ENCODE measurements at regions not wholly inside any gene's neighbourhood (a gene's known extent, or its start where the extent isn't known, plus 50 kb on each side); places are given as distances from the start of the nearest gene placed in this dataset.
A peak's percentile ranks its signal among the peaks of the same experiment; 100 is the strongest.
"Not testable (repeated sequence)": the region's sequence is repeated elsewhere in the genome, so short reads cannot be mapped to it uniquely, and the experiment has no call there.

GRCh38 chr15:87563869-87564268 is 692.7 kb downstream of the NTRK3 start:
- DNase-seq (ENCODE audit: low read depth) = no peak
- no peak overlapping the region for H3K4me3 ChIP-seq (ENCODE audit: low read length)
- TF ChIP-seq, protein P1, sequence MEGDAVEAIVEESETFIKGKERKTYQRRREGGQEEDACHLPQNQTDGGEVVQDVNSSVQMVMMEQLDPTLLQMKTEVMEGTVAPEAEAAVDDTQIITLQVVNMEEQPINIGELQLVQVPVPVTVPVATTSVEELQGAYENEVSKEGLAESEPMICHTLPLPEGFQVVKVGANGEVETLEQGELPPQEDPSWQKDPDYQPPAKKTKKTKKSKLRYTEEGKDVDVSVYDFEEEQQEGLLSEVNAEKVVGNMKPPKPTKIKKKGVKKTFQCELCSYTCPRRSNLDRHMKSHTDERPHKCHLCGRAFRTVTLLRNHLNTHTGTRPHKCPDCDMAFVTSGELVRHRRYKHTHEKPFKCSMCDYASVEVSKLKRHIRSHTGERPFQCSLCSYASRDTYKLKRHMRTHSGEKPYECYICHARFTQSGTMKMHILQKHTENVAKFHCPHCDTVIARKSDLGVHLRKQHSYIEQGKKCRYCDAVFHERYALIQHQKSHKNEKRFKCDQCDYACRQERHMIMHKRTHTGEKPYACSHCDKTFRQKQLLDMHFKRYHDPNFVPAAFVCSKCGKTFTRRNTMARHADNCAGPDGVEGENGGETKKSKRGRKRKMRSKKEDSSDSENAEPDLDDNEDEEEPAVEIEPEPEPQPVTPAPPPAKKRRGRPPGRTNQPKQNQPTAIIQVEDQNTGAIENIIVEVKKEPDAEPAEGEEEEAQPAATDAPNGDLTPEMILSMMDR (IDR thresholded peaks at IDR 0.05; ENCODE audit: insufficient read depth, low read depth, low read length, missing control alignments) = no peak

GRCh38 chr15:87562203-87562602 is 694.3 kb downstream of the NTRK3 start:
- DNase-seq (ENCODE audit: low read depth) = no peak
- TF ChIP-seq, protein P1 (IDR thresholded peaks at IDR 0.05; ENCODE audit: insufficient read depth, low read depth, low read length, missing control alignments) = no peak
- no peak overlapping the region for H3K4me3 ChIP-seq (ENCODE audit: low read length)

DNA sequence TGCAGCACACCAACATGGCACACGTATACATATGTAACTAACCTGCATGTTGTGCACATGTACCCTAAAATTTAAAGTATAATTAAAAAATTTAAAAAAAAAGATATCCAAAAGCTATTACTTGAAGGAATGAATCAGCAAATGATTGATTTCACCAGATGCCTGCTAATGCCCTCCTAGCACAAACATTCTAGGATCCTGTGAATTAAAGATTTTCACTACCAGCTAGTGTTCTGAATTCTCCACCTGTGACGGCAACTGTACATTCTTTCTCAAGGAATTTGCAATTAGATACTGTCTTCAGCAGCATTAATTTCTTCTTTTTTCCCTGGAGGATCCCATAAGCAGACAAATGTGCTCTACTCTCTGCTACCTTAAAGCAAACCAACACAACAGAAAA is 694.9 kb downstream of the NTRK3 start:
- H3K4me3 ChIP-seq (ENCODE audit: low read length) = no peak overlapping the region
- TF ChIP-seq, protein P1 (IDR thresholded peaks at IDR 0.05; ENCODE audit: insufficient read depth, low read depth, low read length, missing control alignments) = no peak
- DNase-seq (ENCODE audit: low read depth) = no peak

GRCh38 chr15:87557881-87558280 is 698.7 kb downstream of the NTRK3 start:
- TF ChIP-seq, protein P1 (IDR thresholded peaks at IDR 0.05; ENCODE audit: insufficient read depth, low read depth, low read length, missing control alignments) = no peak
- H3K4me3 ChIP-seq (ENCODE audit: low read length) = no peak overlapping the region
- DNase-seq (ENCODE audit: low read depth) = peak; percentile 58

- TF ChIP-seq, protein P1 (IDR thresholded peaks at IDR 0.05; ENCODE audit: insufficient read depth, low read depth, low read length, missing control alignments) = no peak
- peak; percentile 30 for DNase-seq (ENCODE audit: low read depth)
Observed at GRCh38 chr15:87556886-87557285, 699.7 kb downstream of the NTRK3 start.

GRCh38 chr15:87549860-87550259 is 706.7 kb downstream of the NTRK3 start:
- TF ChIP-seq, protein P1 (IDR thresholded peaks at IDR 0.05; ENCODE audit: insufficient read depth, low read depth, low read length, missing control alignments) = no peak
- H3K4me3 ChIP-seq (ENCODE audit: low read length) = no peak overlapping the region
- DNase-seq (ENCODE audit: low read depth) = no peak

More at GRCh38 chr15:87556886-87557285, 699.7 kb downstream of the NTRK3 start:
- no peak overlapping the region for H3K4me3 ChIP-seq (ENCODE audit: low read length)

- TF ChIP-seq, protein P1 (IDR thresholded peaks at IDR 0.05; ENCODE audit: insufficient read depth, low read depth, low read length, missing control alignments) = no peak
- H3K4me3 ChIP-seq (ENCODE audit: low read length) = no peak overlapping the region
- DNase-seq (ENCODE audit: low read depth) = no peak
Observed at GRCh38 chr15:87549296-87549695, 707.2 kb downstream of the NTRK3 start.

GRCh38 chr15:87548590-87548989 is 707.9 kb downstream of the NTRK3 start:
- DNase-seq (ENCODE audit: low read depth); H3K4me3 ChIP-seq (ENCODE audit: low read length): not testable (repeated sequence)

Measured in epithelial cell of esophagus (primary cell).